K562 (cell line): ENCODE measurements at regions not wholly inside any gene's neighbourhood (a gene's known extent, or its start where the extent isn't known, plus 50 kb on each side); places are given as distances from the start of the nearest gene placed in this dataset.

Experiments
- CTCF ChIP-seq, 3 experiments: IDR thresholded peaks in 2 of 3; conservative IDR thresholded peaks in 1 of 3; 2 replicates each; pipeline ENCODE4 v1.5.1; 2011 to 2012; ENCODE audit warnings: low read length in 3 of 3, mild to moderate bottlenecking in 3 of 3, control low read depth in 2 of 3, improper control_type of control experiment in 1 of 3, inconsistent platforms in 1 of 3, low read depth in 1 of 3, mixed read lengths in 1 of 3, moderate library complexity in 1 of 3; ENCODE audit not compliant: insufficient read depth in 2 of 3
- FOXP4 ChIP-seq: sonication (generic); formaldehyde crosslinking; IDR thresholded peaks from 2 replicates; pipeline ENCODE4 v1.8.0; 2022; ENCODE audit warnings: mild to moderate bottlenecking, missing genetic modification reagents, borderline replicate concordance
- ZBTB40 ChIP-seq, 2 experiments: fragments of 450-650 bp in 1 of 2; sonication (generic) in 1 of 2; formaldehyde crosslinking in 1 of 2; IDR thresholded peaks; 2 replicates each; pipeline versions ENCODE4 v1.7.1 to v1.9.0; 2016 to 2022; ENCODE audit warnings: inconsistent platforms in 1 of 2, mild to moderate bottlenecking in 1 of 2, missing genetic modification reagents in 1 of 2
- ZNF24 ChIP-seq: fragments of 450-650 bp; IDR thresholded peaks from 2 replicates; pipeline ENCODE4 v1.6.1; 2016

GRCh38 chr15:75109736-75110130 is 86.3 kb downstream of the PPCDC start:
- no peak for TF ChIP-seq CTCF (IDR thresholded peaks at IDR 0.05 in 2 of 3, conservative IDR thresholded peaks at IDR 0.05 in 1 of 3; ENCODE audit: insufficient read depth in 2 of 3, low read depth in 1 of 3, low read length in 3 of 3)
- TF ChIP-seq ZBTB40 (IDR thresholded peaks at IDR 0.05): no peak
- no peak for TF ChIP-seq ZBTB40 (CRISPR knock-in tag; IDR thresholded peaks at IDR 0.05)
- no peak for TF ChIP-seq FOXP4
- no peak for TF ChIP-seq ZNF24
